Tibial nerve (tissue), 4 donors: ENCODE measurements at regions not wholly inside any gene's neighbourhood (a gene's known extent, or its start where the extent isn't known, plus 50 kb on each side); places are given as distances from the start of the nearest gene placed in this dataset.

ENCODE experiments used
- CTCF ChIP-seq, 5 experiments: fragments of 200-600 bp in 3 of 5; fragments of 450-650 bp in 2 of 5; sonication (generic) in 3 of 5; IDR thresholded peaks; one replicate each; pipeline ENCODE4 v1.5.1; 2016 to 2019; ENCODE audit warnings: antibody characterized with exemption in 5 of 5, mild to moderate bottlenecking in 3 of 5, moderate library complexity in 2 of 5
- EP300 ChIP-seq, 2 donors: sonication (generic); formaldehyde crosslinking; IDR thresholded peaks; one replicate each; pipeline ENCODE4 v1.6.1; 2017; ENCODE audit warnings: antibody characterized with exemption in 2 of 2, mild to moderate bottlenecking in 1 of 2

- TF ChIP-seq CTCF (IDR thresholded peaks at IDR 0.05) = no peak
- TF ChIP-seq EP300 (IDR thresholded peaks at IDR 0.05) = no peak
Measured at GRCh38 chr4:3871181-3871852, 105.1 kb downstream of the ADRA2C start.
